Heart right ventricle (tissue), 16 donors: ENCODE measurements at regions not wholly inside any gene's neighbourhood (a gene's known extent, or its start where the extent isn't known, plus 50 kb on each side); places are given as distances from the start of the nearest gene placed in this dataset.

Source experiments
- ATAC-seq, 8 donors: fragments of 200-7000 bp; cut with Tn5 transposase; one replicate each; pipeline ENCODE4 v1.9.1; 2020; ENCODE audit warnings: mild to moderate bottlenecking in 8 of 8, moderate library complexity in 8 of 8, moderate number of reproducible peaks in 1 of 8
- DNase-seq, 2 donors: peaks; one replicate each; pipeline ENCODE4 v3.0.0-alpha.2; 2020
- H3K27ac ChIP-seq, 10 donors: fragments of 200-600 bp; sonication (generic) in 2 of 10; one replicate each; pipeline versions ENCODE4 v1.5.0 to v1.8.0; 2020 to 2022; ENCODE audit warnings: mild to moderate bottlenecking in 3 of 10
- H3K27me3 ChIP-seq, 7 donors: fragments of 200-600 bp; one replicate each; pipeline ENCODE4 v1.8.0; 2021 to 2022; ENCODE audit warnings: mild to moderate bottlenecking in 2 of 7
- H3K36me3 ChIP-seq, 9 donors: fragments of 200-600 bp; sonication (generic) in 1 of 9; one replicate each; pipeline versions ENCODE4 v1.5.0 to v1.8.0; 2020 to 2022; ENCODE audit warnings: mild to moderate bottlenecking in 2 of 9
- H3K4me1 ChIP-seq, 9 donors: fragments of 200-600 bp; sonication (generic) in 1 of 9; one replicate each; pipeline versions ENCODE4 v1.5.0 to v1.8.0; 2020 to 2022; ENCODE audit warnings: mild to moderate bottlenecking in 4 of 9
- H3K4me3 ChIP-seq, 10 donors: fragments of 200-600 bp; sonication (generic) in 2 of 10; one replicate each; pipeline versions ENCODE4 v1.5.0 to v1.8.0; 2020 to 2022; ENCODE audit warnings: mild to moderate bottlenecking in 7 of 10, moderate library complexity in 2 of 10
- H3K9me3 ChIP-seq, 11 donors: fragments of 200-600 bp in 10 of 11; sonication (generic) in 2 of 11; one replicate each; pipeline versions ENCODE4 v1.5.0 to v1.8.0; 2013 to 2022; ENCODE audit warnings: mild to moderate bottlenecking in 2 of 11, control low read depth in 1 of 11, moderate library complexity in 1 of 11
- CTCF ChIP-seq, 9 donors: fragments of 200-600 bp; sonication (generic) in 2 of 9; IDR thresholded peaks; one replicate each; pipeline versions ENCODE4 v1.5.0 to v1.8.0; 2021 to 2022; ENCODE audit warnings: antibody characterized with exemption in 9 of 9, mild to moderate bottlenecking in 5 of 9, moderate library complexity in 1 of 9
- WGBS, 2 donors: extraction: QIAGEN DNeasy Blood & Tissue Kit; methylation state at CpG; one replicate each; pipeline ENCODE4 v1.1.7; 2013; ENCODE audit warnings: inconsistent platforms in 1 of 2; 5-methylcytosine and 5-hydroxymethylcytosine counted together
- intact Hi-C, 10 donors: fragments of 100-400 bp; cut with DNase I; formaldehyde crosslinking; loops; one replicate each; pipeline versions ENCODE4 v1.11.1 to v1.14.2; 2022
- donor health status: Arrhythmogenic right ventricular cardiomyopathy.
- donor health status: ischemic (EF 13 %, LVEDD 7.1; RV severe dilation, severe dysfunction).
- donor health status: healthy with polysubstance abuse.
- donor health status: DM: no; HTN: yes; CAD: no.
- donor health status: DM: no; HTN: no; CAD: no.
- donor health status: ischemic (EF 25% LVEDD 6.9; RV normal size, moderate dysfunction).
- donor health status: ischemic (EF 25% LVEDD 5.7; RV mildly dilated, moderate dysfunction).
- donor health status: healthy.
- donor health status: DM: yes; HTN: yes; CAD: no.
- donor health status: Ischemic cardiomyopathy.
- donor health status: ischemic (EF 35%, LVEDD 5.7; RV mildly dilated, moderate dysfunction).
- donor health status: nonischemic (EF 11% LVEDD 7.7; RV severe dilation, severe dysfunction).
- donor health status: DM: yes; HTN: yes; CAD: no.
- donor health status: PGD.
- donor health status: ischemic (EF 29% LVEDD 5.4; RV normal size, mild dysfunction).
- donor health status: nonischemic (EF 23%, LVEDD 6.1; RV moderate dilation, normal function).

GRCh38 chr5:135243556-135244285 is 155.3 kb downstream of the MACROH2A1 start:
- Histone ChIP-seq H3K9me3 (no peaks in the 10 kb centered on the region), H3K27ac (peak overlapping the region in 8 of 10 donors; percentile 14 to 84 (median 76)), H3K36me3 (no peaks in the 10 kb centered on the region), H3K27me3 (no peaks in the 10 kb centered on the region), H3K4me3 (no peak overlapping the region), H3K4me1 (peaks cover 0 to 68% (median 39%) of the 10 kb centered on the region in 9 donors)
- TF ChIP-seq CTCF (IDR thresholded peaks at IDR 0.05): no peak
- DNase-seq (peak in 1 of 2 donors; percentile 50), ATAC-seq (peak; percentile 40 to 81 (median 66))
- intact Hi-C loops: loop anchor here in 1 of 10 donors (10.0 kb wide), 1 partner anchor 181 kb away; no protein-coding TSS in a partner anchor
- WGBS, 2 donors: 69 to 71% methylated on average over 22 of the region's 22 CpGs

- intact Hi-C loops: loop anchor here in 1 of 10 donors (10.0 kb wide), 1 partner anchor 182 kb away; no protein-coding TSS in a partner anchor
- peak overlapping the region; percentile 50 to 84 (median 71) for H3K27ac ChIP-seq
- 83 to 88% methylated on average over 8 of the region's 8 CpGs for WGBS, 2 donors
- no peaks in the 10 kb centered on the region for H3K36me3 ChIP-seq
- H3K9me3 ChIP-seq: no peaks in the 10 kb centered on the region
- no peak overlapping the region for H3K4me3 ChIP-seq
- peaks cover 0 to 68% (median 39%) of the 10 kb centered on the region in 9 donors for H3K4me1 ChIP-seq
- ATAC-seq (peak; percentile 19 to 78 (median 70)), DNase-seq (peak in 1 of 2 donors; percentile 40)
- no peaks in the 10 kb centered on the region for H3K27me3 ChIP-seq
- TF ChIP-seq CTCF (IDR thresholded peaks at IDR 0.05): no peak
Observed at GRCh38 chr5:135242866-135243555, 156.0 kb downstream of the MACROH2A1 start.

GRCh38 chr5:135242021-135242865 is 156.8 kb downstream of the MACROH2A1 start:
- DNase-seq (no peak), ATAC-seq (peak in 6 of 8 donors; percentile 35 to 68 (median 58))
- H3K27me3 ChIP-seq: peaks cover 0 to 3% (median 0%) of the 10 kb centered on the region in 7 donors
- intact Hi-C loops: loop anchor here in 1 of 10 donors (10.0 kb wide), 1 partner anchor 183 kb away; no protein-coding TSS in a partner anchor
- no peaks in the 10 kb centered on the region for H3K36me3 ChIP-seq
- WGBS, 2 donors: 51 to 55% methylated on average over 11 of the region's 11 CpGs
- H3K4me1 ChIP-seq: peaks cover 0 to 68% (median 39%) of the 10 kb centered on the region in 9 donors
- H3K27ac ChIP-seq: peak overlapping the region; percentile 50 to 84 (median 71)
- no peak for TF ChIP-seq CTCF (IDR thresholded peaks at IDR 0.05)
- H3K9me3 ChIP-seq: no peaks in the 10 kb centered on the region
- no peak overlapping the region for H3K4me3 ChIP-seq

DNA sequence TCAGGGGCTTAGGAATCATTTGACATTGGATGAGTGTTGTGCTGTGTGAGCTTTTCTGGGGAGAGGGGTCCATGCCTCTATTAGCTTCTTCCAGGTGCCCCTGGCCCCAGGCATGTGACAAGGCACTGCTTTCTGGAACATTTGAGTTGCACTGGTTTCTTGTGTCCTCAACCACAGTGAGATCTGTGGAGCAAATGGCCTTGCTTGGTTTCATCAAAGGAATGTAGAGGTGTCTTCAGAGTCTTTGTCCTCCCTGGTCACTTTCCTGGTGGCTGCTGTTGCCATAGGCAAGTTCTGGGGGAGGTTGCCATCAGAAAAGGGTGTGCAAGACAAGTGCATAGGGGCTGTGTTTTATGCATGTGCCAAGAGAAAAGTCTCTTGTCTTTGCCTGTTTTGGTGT is 157.5 kb downstream of the MACROH2A1 start:
- ATAC-seq: no peak
- H3K36me3 ChIP-seq: no peaks in the 10 kb centered on the region
- no peak for TF ChIP-seq CTCF (IDR thresholded peaks at IDR 0.05)
- no peak for DNase-seq
- H3K4me3 ChIP-seq: no peak overlapping the region
- peak overlapping the region in 6 of 10 donors; percentile 50 to 84 (median 76) for H3K27ac ChIP-seq
- no peaks in the 10 kb centered on the region for H3K9me3 ChIP-seq
- intact Hi-C loops: loop anchor here in 1 of 10 donors (10.0 kb wide), 1 partner anchor 183 kb away; no protein-coding TSS in a partner anchor
- peaks cover 0 to 61% (median 39%) of the 10 kb centered on the region in 9 donors for H3K4me1 ChIP-seq
- H3K27me3 ChIP-seq: peaks cover 0 to 3% (median 0%) of the 10 kb centered on the region in 7 donors
